Activated naive CD4-positive, alpha-beta T cell treated with anti-CD3 and anti-CD28 coated beads, Interleukin-2, amount 50 U/mL, for 24 hours (primary cell): ENCODE measurements at regions not wholly inside any gene's neighbourhood (a gene's known extent, or its start where the extent isn't known, plus 50 kb on each side); places are given as distances from the start of the nearest gene placed in this dataset.
"Not testable (repeated sequence)": the region's sequence is repeated elsewhere in the genome, so short reads cannot be mapped to it uniquely, and the experiment has no call there.

Experiments
- H3K27ac Mint-ChIP-seq: one replicate; pipeline ENCODE4 v1.8.0; 2021; ENCODE audit warnings: mild to moderate bottlenecking, mixed read lengths
- H3K27me3 Mint-ChIP-seq: one replicate; pipeline ENCODE4 v1.8.0; 2021; ENCODE audit warnings: mixed read lengths
- H3K36me3 Mint-ChIP-seq: one replicate; pipeline ENCODE4 v1.8.0; 2021; ENCODE audit warnings: mixed read lengths
- H3K4me1 Mint-ChIP-seq: one replicate; pipeline ENCODE4 v1.8.0; 2021; ENCODE audit warnings: mixed read lengths
- H3K4me3 Mint-ChIP-seq: one replicate; pipeline ENCODE4 v1.8.0; 2021; ENCODE audit warnings: mild to moderate bottlenecking, mixed read lengths
- H3K9me3 Mint-ChIP-seq: one replicate; pipeline ENCODE4 v1.8.0; 2021; ENCODE audit warnings: mixed read lengths

GRCh38 chr2:120541553-120541932, 194.1 kb upstream of the GLI2 start:
- Mint-ChIP-seq H3K9me3 (no peaks in the 10 kb centered on the region), H3K36me3 (no peaks in the 10 kb centered on the region), H3K4me3 (no peak overlapping the region), H3K27me3 (no peaks in the 10 kb centered on the region), H3K4me1 (no peaks in the 10 kb centered on the region), H3K27ac (no peak overlapping the region)

- H3K9me3 Mint-ChIP-seq = no peaks in the 10 kb centered on the region
- no peak overlapping the region for H3K27ac Mint-ChIP-seq
- H3K4me3 Mint-ChIP-seq = no peak overlapping the region
- H3K27me3 Mint-ChIP-seq = no peaks in the 10 kb centered on the region
- H3K36me3 Mint-ChIP-seq = no peaks in the 10 kb centered on the region
- no peaks in the 10 kb centered on the region for H3K4me1 Mint-ChIP-seq
Measured at GRCh38 chr2:120541972-120542670, 193.5 kb upstream of the GLI2 start.

GRCh38 chr2:120542911-120543527, 192.6 kb upstream of the GLI2 start:
- H3K36me3 Mint-ChIP-seq = no peaks in the 10 kb centered on the region
- no peaks in the 10 kb centered on the region for H3K27me3 Mint-ChIP-seq
- no peaks in the 10 kb centered on the region for H3K4me1 Mint-ChIP-seq
- no peaks in the 10 kb centered on the region for H3K9me3 Mint-ChIP-seq
- H3K27ac Mint-ChIP-seq = no peak overlapping the region
- H3K4me3 Mint-ChIP-seq = no peak overlapping the region

GRCh38 chr2:120543899-120544298, 191.8 kb upstream of the GLI2 start:
- Mint-ChIP-seq H3K4me3 (no peak overlapping the region), H3K27ac (no peak overlapping the region), H3K36me3 (no peaks in the 10 kb centered on the region), H3K27me3 (no peaks in the 10 kb centered on the region), H3K9me3 (no peaks in the 10 kb centered on the region), H3K4me1 (no peaks in the 10 kb centered on the region)

- Mint-ChIP-seq H3K27me3 (no peaks in the 10 kb centered on the region), H3K4me1 (no peaks in the 10 kb centered on the region), H3K9me3 (no peaks in the 10 kb centered on the region), H3K4me3 (no peak overlapping the region), H3K36me3 (no peaks in the 10 kb centered on the region), H3K27ac (no peak overlapping the region)
Measured at GRCh38 chr2:120544522-120544921, 191.1 kb upstream of the GLI2 start.

GRCh38 chr2:120545007-120545406, 190.7 kb upstream of the GLI2 start:
- not testable (repeated sequence) for H3K4me1 Mint-ChIP-seq, H3K9me3 Mint-ChIP-seq

GRCh38 chr2:120545521-120546047, 190.1 kb upstream of the GLI2 start:
- no peaks in the 10 kb centered on the region for H3K4me1 Mint-ChIP-seq
- H3K4me3 Mint-ChIP-seq = no peak overlapping the region
- H3K9me3 Mint-ChIP-seq = no peaks in the 10 kb centered on the region
- no peaks in the 10 kb centered on the region for H3K27me3 Mint-ChIP-seq
- no peaks in the 10 kb centered on the region for H3K36me3 Mint-ChIP-seq
- no peak overlapping the region for H3K27ac Mint-ChIP-seq

More at GRCh38 chr2:120545007-120545406, 190.7 kb upstream of the GLI2 start:
- not testable (repeated sequence) for H3K27me3 Mint-ChIP-seq, H3K4me3 Mint-ChIP-seq, H3K36me3 Mint-ChIP-seq, H3K27ac Mint-ChIP-seq

- no peak overlapping the region for H3K4me3 Mint-ChIP-seq
- no peaks in the 10 kb centered on the region for H3K4me1 Mint-ChIP-seq
- H3K27ac Mint-ChIP-seq = no peak overlapping the region
- H3K36me3 Mint-ChIP-seq = no peaks in the 10 kb centered on the region
- H3K9me3 Mint-ChIP-seq = no peaks in the 10 kb centered on the region
- H3K27me3 Mint-ChIP-seq = no peaks in the 10 kb centered on the region
Measured at GRCh38 chr2:120546048-120546864, 189.4 kb upstream of the GLI2 start.

- no peaks in the 10 kb centered on the region for H3K4me1 Mint-ChIP-seq
- no peaks in the 10 kb centered on the region for H3K9me3 Mint-ChIP-seq
- no peak overlapping the region for H3K27ac Mint-ChIP-seq
- no peak overlapping the region for H3K4me3 Mint-ChIP-seq
- H3K36me3 Mint-ChIP-seq = no peaks in the 10 kb centered on the region
- no peaks in the 10 kb centered on the region for H3K27me3 Mint-ChIP-seq
Measured at GRCh38 chr2:120546865-120547390, 188.7 kb upstream of the GLI2 start.

- no peaks in the 10 kb centered on the region for H3K4me1 Mint-ChIP-seq
- no peak overlapping the region for H3K4me3 Mint-ChIP-seq
- H3K27ac Mint-ChIP-seq = no peak overlapping the region
- H3K9me3 Mint-ChIP-seq = no peaks in the 10 kb centered on the region
- H3K36me3 Mint-ChIP-seq = no peaks in the 10 kb centered on the region
- H3K27me3 Mint-ChIP-seq = peaks cover 1% of the 10 kb centered on the region
Measured at GRCh38 chr2:120547662-120548061, 188.0 kb upstream of the GLI2 start.

- H3K9me3 Mint-ChIP-seq = no peaks in the 10 kb centered on the region
- no peaks in the 10 kb centered on the region for H3K36me3 Mint-ChIP-seq
- peaks cover 3% of the 10 kb centered on the region for H3K4me1 Mint-ChIP-seq
- no peak overlapping the region for H3K4me3 Mint-ChIP-seq
- H3K27me3 Mint-ChIP-seq = peaks cover 6% of the 10 kb centered on the region
- no peak overlapping the region for H3K27ac Mint-ChIP-seq
Measured at GRCh38 chr2:120548627-120549608, 186.8 kb upstream of the GLI2 start.

GRCh38 chr2:120549841-120550240, 185.8 kb upstream of the GLI2 start:
- Mint-ChIP-seq H3K27me3 (peaks cover 9% of the 10 kb centered on the region), H3K4me1 (peaks cover 3% of the 10 kb centered on the region), H3K9me3 (no peaks in the 10 kb centered on the region), H3K27ac (no peak overlapping the region), H3K4me3 (no peak overlapping the region), H3K36me3 (no peaks in the 10 kb centered on the region)

- H3K9me3 Mint-ChIP-seq = no peaks in the 10 kb centered on the region
- no peaks in the 10 kb centered on the region for H3K36me3 Mint-ChIP-seq
- peaks cover 3% of the 10 kb centered on the region for H3K4me1 Mint-ChIP-seq
- H3K27me3 Mint-ChIP-seq = peaks cover 9% of the 10 kb centered on the region
- H3K27ac Mint-ChIP-seq = no peak overlapping the region
- no peak overlapping the region for H3K4me3 Mint-ChIP-seq
Measured at GRCh38 chr2:120550282-120550681, 185.4 kb upstream of the GLI2 start.

- Mint-ChIP-seq H3K36me3 (no peaks in the 10 kb centered on the region), H3K4me1 (peaks cover 3% of the 10 kb centered on the region), H3K4me3 (no peak overlapping the region), H3K9me3 (no peaks in the 10 kb centered on the region), H3K27me3 (peaks cover 9% of the 10 kb centered on the region), H3K27ac (no peak overlapping the region)
Measured at GRCh38 chr2:120550893-120551446, 184.7 kb upstream of the GLI2 start.
